ENCODE measurements at regions not wholly inside any gene's neighbourhood (a gene's known extent, or its start where the extent isn't known, plus 50 kb on each side); places are given as distances from the start of the nearest gene placed in this dataset.

DNA sequence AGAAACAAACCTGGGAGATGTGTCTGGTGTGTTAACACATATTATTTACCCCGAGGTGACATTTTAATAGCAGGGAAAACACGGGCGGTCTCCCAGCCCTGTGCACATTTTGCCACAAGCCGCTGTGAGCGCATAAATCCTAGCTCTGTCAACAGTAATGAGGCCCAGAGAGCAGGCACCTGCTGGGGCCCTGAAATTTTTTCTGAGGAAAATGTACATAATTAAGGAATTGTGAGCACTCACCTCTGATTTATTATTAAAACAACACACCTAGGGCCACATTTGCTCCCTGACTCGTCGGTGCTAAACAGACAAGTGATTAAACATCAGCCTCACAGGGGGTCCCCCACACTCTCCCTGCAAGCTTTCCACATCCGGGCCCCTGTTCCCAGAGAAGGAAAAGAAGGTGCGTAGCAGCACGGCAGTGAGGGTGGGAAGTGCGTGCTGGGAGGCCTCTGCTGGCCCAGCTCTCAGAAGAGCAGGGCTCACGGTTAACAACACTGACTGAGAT lies 616.3 kb downstream of the UQCRFS1 start (continued):
- no peak for TF ChIP-seq ZNF280D (tag by site-specific recombination; IDR thresholded peaks at IDR 0.05)
- TF ChIP-seq PRDM4 (tag by site-specific recombination; IDR thresholded peaks at IDR 0.05), result peak; percentile 83
- no peak for TF ChIP-seq ZFP3 (tag by site-specific recombination; IDR thresholded peaks at IDR 0.05; ENCODE audit: low read depth)
- no peak for TF ChIP-seq ZNF48 (tag by site-specific recombination; IDR thresholded peaks at IDR 0.05)
- no peak for TF ChIP-seq ZNF621 (tag by site-specific recombination; IDR thresholded peaks at IDR 0.05)
- TF ChIP-seq ZNF37A (tag by site-specific recombination; IDR thresholded peaks at IDR 0.05), result no peak
- no peak for TF ChIP-seq ZBTB7A (tag by site-specific recombination; IDR thresholded peaks at IDR 0.05; ENCODE audit: low read depth)
- no peak for TF ChIP-seq TCF7L2 (IDR thresholded peaks at IDR 0.05; ENCODE audit: borderline replicate concordance, low read depth, low read length)
- no peak for TF ChIP-seq ZNF324 (tag by site-specific recombination; IDR thresholded peaks at IDR 0.05)
- no peak; the same call in 1 of the 2 replicates for TF ChIP-seq ZNF664 (tag by site-specific recombination; IDR thresholded peaks at IDR 0.05)
- TF ChIP-seq ZNF19 (tag by site-specific recombination; IDR thresholded peaks at IDR 0.05; ENCODE audit: low read depth), result no peak
- TF ChIP-seq ZNF433 (tag by site-specific recombination; IDR thresholded peaks at IDR 0.05; ENCODE audit: low read depth), result no peak
- TF ChIP-seq PRDM6 (tag by site-specific recombination; IDR thresholded peaks at IDR 0.05), result peak; percentile 99
- no peak for TF ChIP-seq ZNF350 (tag by site-specific recombination; IDR thresholded peaks at IDR 0.05)
- TF ChIP-seq, protein P1, sequence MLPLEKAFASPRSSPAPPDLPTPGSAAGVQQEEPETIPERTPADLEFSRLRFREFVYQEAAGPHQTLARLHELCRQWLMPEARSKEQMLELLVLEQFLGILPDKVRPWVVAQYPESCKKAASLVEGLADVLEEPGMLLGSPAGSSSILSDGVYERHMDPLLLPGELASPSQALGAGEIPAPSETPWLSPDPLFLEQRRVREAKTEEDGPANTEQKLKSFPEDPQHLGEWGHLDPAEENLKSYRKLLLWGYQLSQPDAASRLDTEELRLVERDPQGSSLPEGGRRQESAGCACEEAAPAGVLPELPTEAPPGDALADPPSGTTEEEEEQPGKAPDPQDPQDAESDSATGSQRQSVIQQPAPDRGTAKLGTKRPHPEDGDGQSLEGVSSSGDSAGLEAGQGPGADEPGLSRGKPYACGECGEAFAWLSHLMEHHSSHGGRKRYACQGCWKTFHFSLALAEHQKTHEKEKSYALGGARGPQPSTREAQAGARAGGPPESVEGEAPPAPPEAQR (tag by site-specific recombination; IDR thresholded peaks at IDR 0.05), result no peak
- no peak for TF ChIP-seq ZNF785 (tag by site-specific recombination; IDR thresholded peaks at IDR 0.05)
- TF ChIP-seq ZNF341 (tag by site-specific recombination; IDR thresholded peaks at IDR 0.05; ENCODE audit: low read depth), result peak; percentile 56
- TF ChIP-seq ZNF501 (tag by site-specific recombination; IDR thresholded peaks at IDR 0.05), result no peak
- peak; percentile 99 for TF ChIP-seq ZNF561 (tag by site-specific recombination; IDR thresholded peaks at IDR 0.05; ENCODE audit: borderline replicate concordance)
- TF ChIP-seq ZNF692 (tag by site-specific recombination; IDR thresholded peaks at IDR 0.05), result no peak
- TF ChIP-seq ZSCAN30 (tag by site-specific recombination; IDR thresholded peaks at IDR 0.05), result peak; percentile 86
- no peak; the same call in none of the 2 replicates for TF ChIP-seq PATZ1 (tag by site-specific recombination; IDR thresholded peaks at IDR 0.05)
- 0 out of 2 replicates have a peak, but pooled peaks have one; percentile 58 for TF ChIP-seq BCL11B (tag by site-specific recombination; IDR thresholded peaks at IDR 0.05; ENCODE audit: low read depth)
- TF ChIP-seq ZNF423 (tag by site-specific recombination; IDR thresholded peaks at IDR 0.05), result peak; percentile 93
- 0 out of 2 replicates have a peak, but pooled peaks have one; percentile 16 for TF ChIP-seq KLF7 (tag by site-specific recombination; IDR thresholded peaks at IDR 0.05; ENCODE audit: borderline replicate concordance)
- TF ChIP-seq ZNF548 (tag by site-specific recombination; IDR thresholded peaks at IDR 0.05), result no peak
